Stimulated activated CD8-positive, alpha-beta memory T cell treated with anti-CD3 and anti-CD28 coated beads, Interleukin-7, amount 100 ng/mL, for 48 hours (primary cell): ENCODE measurements at regions not wholly inside any gene's neighbourhood (a gene's known extent, or its start where the extent isn't known, plus 50 kb on each side); places are given as distances from the start of the nearest gene placed in this dataset.
"Not testable (repeated sequence)": the region's sequence is repeated elsewhere in the genome, so short reads cannot be mapped to it uniquely, and the experiment has no call there.

Experiments
- DNase-seq, 2 donors: peaks; one replicate each; pipeline ENCODE4 v3.0.0-alpha.2; 2020; ENCODE audit warnings: low read depth in 1 of 2; ENCODE audit errors: extremely low read depth in 1 of 2

- DNase-seq = not testable (repeated sequence)
These were observed 336.5 kb downstream of the CETN3 start for GRCh38 chr5:90073026-90073570.

GRCh38 chr5:90071656-90072055, 337.9 kb downstream of the CETN3 start:
- no peak for DNase-seq

- no peak for DNase-seq
These were observed 338.5 kb downstream of the CETN3 start for GRCh38 chr5:90071066-90071465.

- DNase-seq = no peak
These were observed 342.6 kb downstream of the CETN3 start for GRCh38 chr5:90066920-90067319.

- no peak for DNase-seq
These were observed 352.4 kb downstream of the CETN3 start for GRCh38 chr5:90056911-90057705.

- DNase-seq = no peak
These were observed 353.7 kb downstream of the CETN3 start for GRCh38 chr5:90055831-90056328.

GRCh38 chr5:90054612-90055011, 354.9 kb downstream of the CETN3 start:
- DNase-seq = no peak

- no peak for DNase-seq
These were observed 357.8 kb downstream of the CETN3 start for GRCh38 chr5:90051756-90052155.

GRCh38 chr5:90050103-90050502, 359.5 kb downstream of the CETN3 start:
- no peak for DNase-seq

GRCh38 chr5:90047113-90047512, 362.4 kb downstream of the CETN3 start:
- DNase-seq = no peak

GRCh38 chr5:90040082-90040481, 369.5 kb downstream of the CETN3 start:
- not testable (repeated sequence) for DNase-seq

- DNase-seq = no peak
These were observed 371.9 kb downstream of the CETN3 start for GRCh38 chr5:90037646-90038045.

- DNase-seq = no peak
These were observed 386.9 kb downstream of the CETN3 start for GRCh38 chr5:90022711-90023053.

- DNase-seq = no peak
These were observed 387.4 kb downstream of the CETN3 start for GRCh38 chr5:90022002-90022710.

- no peak for DNase-seq
These were observed 388.7 kb downstream of the CETN3 start for GRCh38 chr5:90020575-90021538.

- DNase-seq = no peak
These were observed 392.3 kb downstream of the CETN3 start for GRCh38 chr5:90017239-90017638.

- DNase-seq = no peak
These were observed 394.0 kb downstream of the CETN3 start for GRCh38 chr5:90015584-90016018.

GRCh38 chr5:90014420-90014819, 395.1 kb downstream of the CETN3 start:
- DNase-seq = no peak

- DNase-seq = no peak
These were observed 409.2 kb downstream of the CETN3 start for GRCh38 chr5:90000351-90000750.

- no peak for DNase-seq
These were observed 410.8 kb downstream of the CETN3 start for GRCh38 chr5:89998519-89999305.
